ENCODE measurements at regions not wholly inside any gene's neighbourhood (a gene's known extent, or its start where the extent isn't known, plus 50 kb on each side); places are given as distances from the start of the nearest gene placed in this dataset.

- TF ChIP-seq, protein P1, sequence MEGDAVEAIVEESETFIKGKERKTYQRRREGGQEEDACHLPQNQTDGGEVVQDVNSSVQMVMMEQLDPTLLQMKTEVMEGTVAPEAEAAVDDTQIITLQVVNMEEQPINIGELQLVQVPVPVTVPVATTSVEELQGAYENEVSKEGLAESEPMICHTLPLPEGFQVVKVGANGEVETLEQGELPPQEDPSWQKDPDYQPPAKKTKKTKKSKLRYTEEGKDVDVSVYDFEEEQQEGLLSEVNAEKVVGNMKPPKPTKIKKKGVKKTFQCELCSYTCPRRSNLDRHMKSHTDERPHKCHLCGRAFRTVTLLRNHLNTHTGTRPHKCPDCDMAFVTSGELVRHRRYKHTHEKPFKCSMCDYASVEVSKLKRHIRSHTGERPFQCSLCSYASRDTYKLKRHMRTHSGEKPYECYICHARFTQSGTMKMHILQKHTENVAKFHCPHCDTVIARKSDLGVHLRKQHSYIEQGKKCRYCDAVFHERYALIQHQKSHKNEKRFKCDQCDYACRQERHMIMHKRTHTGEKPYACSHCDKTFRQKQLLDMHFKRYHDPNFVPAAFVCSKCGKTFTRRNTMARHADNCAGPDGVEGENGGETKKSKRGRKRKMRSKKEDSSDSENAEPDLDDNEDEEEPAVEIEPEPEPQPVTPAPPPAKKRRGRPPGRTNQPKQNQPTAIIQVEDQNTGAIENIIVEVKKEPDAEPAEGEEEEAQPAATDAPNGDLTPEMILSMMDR (IDR thresholded peaks at IDR 0.05) = no peak
- TF ChIP-seq POLR2A (IDR thresholded peaks at IDR 0.05) (no peak), POLR2AphosphoS5 (IDR thresholded peaks at IDR 0.05) (no peak)
These were observed 100.0 kb upstream of the SOX1 start for GRCh38 chr13:111966933-111967332.
